ENCODE measurements at regions not wholly inside any gene's neighbourhood (a gene's known extent, or its start where the extent isn't known, plus 50 kb on each side); places are given as distances from the start of the nearest gene placed in this dataset.

GRCh38 chr5:56681346-56681745 lies 134.0 kb upstream of the MAP3K1 start:
- Histone ChIP-seq H3K4me3 (no peak overlapping the region), H3K27me3 (no peaks in the 10 kb centered on the region), H3K36me3 (no peaks in the 10 kb centered on the region), H3K27ac (no peak overlapping the region), H3K9me3 (no peaks in the 10 kb centered on the region), H3K4me1 (no peaks in the 10 kb centered on the region)
- no peak for DNase-seq (ENCODE audit: low spot score)
- TF ChIP-seq CTCF (IDR thresholded peaks at IDR 0.05) = no peak

- H3K4me3 ChIP-seq = no peak overlapping the region
- DNase-seq (ENCODE audit: low spot score) = no peak
- H3K36me3 ChIP-seq = no peaks in the 10 kb centered on the region
- no peak overlapping the region for H3K27ac ChIP-seq
- H3K27me3 ChIP-seq = no peaks in the 10 kb centered on the region
- TF ChIP-seq CTCF (IDR thresholded peaks at IDR 0.05) = no peak
- H3K4me1 ChIP-seq = no peaks in the 10 kb centered on the region
- no peaks in the 10 kb centered on the region for H3K9me3 ChIP-seq
Observed at GRCh38 chr5:56680731-56681130, 134.6 kb upstream of the MAP3K1 start.

GRCh38 chr5:56677690-56678305 lies 137.6 kb upstream of the MAP3K1 start:
- Histone ChIP-seq H3K4me1 (no peaks in the 10 kb centered on the region), H3K27ac (no peak overlapping the region)
- TF ChIP-seq CTCF (IDR thresholded peaks at IDR 0.05) = no peak

GRCh38 chr5:56676091-56676768 lies 139.1 kb upstream of the MAP3K1 start:
- H3K27me3 ChIP-seq = no peaks in the 10 kb centered on the region
- no peak overlapping the region for H3K27ac ChIP-seq
- H3K4me1 ChIP-seq = no peaks in the 10 kb centered on the region
- no peak for DNase-seq (ENCODE audit: low spot score)
- no peak for TF ChIP-seq CTCF (IDR thresholded peaks at IDR 0.05)
- H3K4me3 ChIP-seq = no peak overlapping the region
- H3K9me3 ChIP-seq = no peaks in the 10 kb centered on the region
- H3K36me3 ChIP-seq = no peaks in the 10 kb centered on the region

More at GRCh38 chr5:56677690-56678305, 137.6 kb upstream of the MAP3K1 start:
- Histone ChIP-seq H3K27me3 (no peaks in the 10 kb centered on the region), H3K9me3 (no peaks in the 10 kb centered on the region), H3K4me3 (no peak overlapping the region), H3K36me3 (no peaks in the 10 kb centered on the region)
- DNase-seq (ENCODE audit: low spot score) = no peak

- Histone ChIP-seq H3K4me3 (no peak overlapping the region), H3K36me3 (no peaks in the 10 kb centered on the region), H3K9me3 (no peaks in the 10 kb centered on the region), H3K4me1 (no peaks in the 10 kb centered on the region), H3K27ac (no peak overlapping the region), H3K27me3 (no peaks in the 10 kb centered on the region)
- no peak for DNase-seq (ENCODE audit: low spot score)
- TF ChIP-seq CTCF (IDR thresholded peaks at IDR 0.05) = no peak
Observed at GRCh38 chr5:56674441-56674840, 140.9 kb upstream of the MAP3K1 start.

- TF ChIP-seq CTCF (IDR thresholded peaks at IDR 0.05) = no peak
- no peak overlapping the region for H3K27ac ChIP-seq
- no peaks in the 10 kb centered on the region for H3K36me3 ChIP-seq
- H3K4me1 ChIP-seq = no peaks in the 10 kb centered on the region
- H3K27me3 ChIP-seq = no peaks in the 10 kb centered on the region
- H3K4me3 ChIP-seq = no peak overlapping the region
- no peaks in the 10 kb centered on the region for H3K9me3 ChIP-seq
- DNase-seq (ENCODE audit: low spot score) = no peak
Observed at GRCh38 chr5:56673171-56673570, 142.2 kb upstream of the MAP3K1 start.

Data from right atrium auricular region (tissue), 2 donors.